Cardiac fibroblast (primary cell): ENCODE measurements at regions not wholly inside any gene's neighbourhood (a gene's known extent, or its start where the extent isn't known, plus 50 kb on each side); places are given as distances from the start of the nearest gene placed in this dataset.

Source experiments
- DNase-seq, 2 donors: peaks; one replicate each; pipeline versions ENCODE4 v3.0.0 to v3.0.0-alpha.2; 2010; ENCODE audit warnings: low read depth in 2 of 2
- H3K4me3 ChIP-seq, 2 donors: replicated peaks in 1 of 2; 1 replicate in 1 of 2; 2 replicates in 1 of 2; pipeline ENCODE4 v1.5.1; 2011; ENCODE audit warnings: low read depth in 2 of 2, low read length in 2 of 2, mild to moderate bottlenecking in 2 of 2, moderate library complexity in 1 of 2
- TF ChIP-seq, protein P1 (sequence below): IDR thresholded peaks from one replicate; pipeline ENCODE4 v1.5.1; 2011; ENCODE audit warnings: low read depth, mild to moderate bottlenecking, low read length, inconsistent platforms

GRCh38 chr19:32289566-32290210, 55.7 kb upstream of the ZNF507 start:
- no peak for DNase-seq
- no peak overlapping the region for H3K4me3 ChIP-seq
- TF ChIP-seq, protein P1, sequence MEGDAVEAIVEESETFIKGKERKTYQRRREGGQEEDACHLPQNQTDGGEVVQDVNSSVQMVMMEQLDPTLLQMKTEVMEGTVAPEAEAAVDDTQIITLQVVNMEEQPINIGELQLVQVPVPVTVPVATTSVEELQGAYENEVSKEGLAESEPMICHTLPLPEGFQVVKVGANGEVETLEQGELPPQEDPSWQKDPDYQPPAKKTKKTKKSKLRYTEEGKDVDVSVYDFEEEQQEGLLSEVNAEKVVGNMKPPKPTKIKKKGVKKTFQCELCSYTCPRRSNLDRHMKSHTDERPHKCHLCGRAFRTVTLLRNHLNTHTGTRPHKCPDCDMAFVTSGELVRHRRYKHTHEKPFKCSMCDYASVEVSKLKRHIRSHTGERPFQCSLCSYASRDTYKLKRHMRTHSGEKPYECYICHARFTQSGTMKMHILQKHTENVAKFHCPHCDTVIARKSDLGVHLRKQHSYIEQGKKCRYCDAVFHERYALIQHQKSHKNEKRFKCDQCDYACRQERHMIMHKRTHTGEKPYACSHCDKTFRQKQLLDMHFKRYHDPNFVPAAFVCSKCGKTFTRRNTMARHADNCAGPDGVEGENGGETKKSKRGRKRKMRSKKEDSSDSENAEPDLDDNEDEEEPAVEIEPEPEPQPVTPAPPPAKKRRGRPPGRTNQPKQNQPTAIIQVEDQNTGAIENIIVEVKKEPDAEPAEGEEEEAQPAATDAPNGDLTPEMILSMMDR = no peak

- no peak overlapping the region for H3K4me3 ChIP-seq
Measured at GRCh38 chr19:32291876-32292275, 53.5 kb upstream of the ZNF507 start.

DNA sequence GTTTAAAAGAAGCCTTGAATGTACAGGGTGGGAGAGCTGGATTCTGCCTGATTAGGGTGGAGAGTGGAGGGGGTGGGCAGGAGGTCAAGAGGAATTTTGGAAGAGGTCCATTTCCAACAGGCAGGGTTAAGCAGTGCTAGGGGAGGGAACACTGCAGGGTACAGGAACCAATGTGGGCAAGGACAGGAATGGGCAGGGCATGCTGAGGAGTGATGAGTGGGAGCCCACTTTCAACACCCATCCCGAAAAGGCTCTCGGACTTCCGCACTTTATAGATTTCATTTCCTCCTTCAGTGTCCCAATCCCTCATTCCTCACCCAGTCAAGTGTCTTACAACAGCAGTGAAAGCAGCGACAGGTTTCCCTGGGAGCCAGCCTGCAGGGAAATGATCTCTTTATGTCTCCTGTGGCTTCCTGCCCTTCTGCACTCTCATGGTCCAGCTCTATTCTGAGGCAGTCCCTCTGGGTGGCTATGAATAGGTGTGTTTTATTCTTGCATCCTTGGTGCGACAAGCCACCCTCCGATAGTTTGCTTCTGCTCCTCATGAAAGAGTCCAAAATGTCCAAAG, 50.5 kb upstream of the ZNF507 start:
- no peak overlapping the region for H3K4me3 ChIP-seq
- TF ChIP-seq, protein P1 = no peak
- no peak for DNase-seq

More at GRCh38 chr19:32291876-32292275, 53.5 kb upstream of the ZNF507 start:
- DNase-seq = no peak
- TF ChIP-seq, protein P1 = no peak
